Colonic mucosa (tissue), 4 donors: ENCODE measurements at regions not wholly inside any gene's neighbourhood (a gene's known extent, or its start where the extent isn't known, plus 50 kb on each side); places are given as distances from the start of the nearest gene placed in this dataset.

Source experiments
- DNase-seq: peaks from one replicate; pipeline ENCODE4 v3.0.0-alpha.2; 2020
- H3K27ac ChIP-seq: fragments of 200-600 bp; one replicate; pipeline ENCODE4 v1.8.0; 2021
- H3K27me3 ChIP-seq: fragments of 200-600 bp; one replicate; pipeline ENCODE4 v1.8.0; 2021
- H3K36me3 ChIP-seq: fragments of 200-600 bp; one replicate; pipeline ENCODE4 v1.8.0; 2021
- H3K4me1 ChIP-seq: fragments of 200-600 bp; one replicate; pipeline ENCODE4 v1.8.0; 2021; ENCODE audit warnings: mild to moderate bottlenecking
- H3K4me3 ChIP-seq: fragments of 200-600 bp; one replicate; pipeline ENCODE4 v1.8.0; 2021
- H3K9ac ChIP-seq, 2 donors: one replicate each; pipeline ENCODE4 v1.7.0; 2013; ENCODE audit warnings: control low read depth in 2 of 2, low read depth in 2 of 2, low read length in 2 of 2
- H3K9me3 ChIP-seq: fragments of 200-600 bp; one replicate; pipeline ENCODE4 v1.8.0; 2021
- intact Hi-C: fragments of 100-400 bp; cut with DNase I; formaldehyde crosslinking; loops from one replicate; pipeline ENCODE4 v1.14.1; 2022
- TF ChIP-seq, protein P1 (sequence below): fragments of 200-600 bp; IDR thresholded peaks from one replicate; pipeline ENCODE4 v1.8.0; 2022; ENCODE audit warnings: antibody characterized with exemption, mild to moderate bottlenecking
- donor health status: healthy.
- donor health status: DM: no; HTN: no; CAD: no.
- donor health status: DM: no; HTN: no; CAD: no.

DNA sequence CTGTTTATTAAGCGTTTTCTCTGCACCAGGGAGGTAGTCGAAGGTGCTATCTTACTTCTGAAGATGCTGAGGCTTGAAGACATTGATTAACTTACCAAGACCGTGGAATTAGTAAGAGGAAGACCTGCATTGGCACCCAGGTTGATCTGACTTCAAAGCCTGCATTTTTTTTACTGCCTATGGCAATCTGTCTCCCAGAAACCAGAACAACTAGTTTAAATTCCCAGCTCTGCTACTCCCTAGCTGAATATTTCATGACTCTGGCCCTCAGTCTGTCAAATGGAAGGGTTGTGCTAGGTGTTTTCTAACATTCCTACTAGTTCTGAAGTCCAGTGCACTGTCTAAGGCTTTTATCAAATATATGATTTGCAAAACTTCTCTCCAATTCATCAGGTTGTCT lies 52.0 kb upstream of the GRAMD1B start:
- intact Hi-C loops: no loop called here
- TF ChIP-seq, protein P1, sequence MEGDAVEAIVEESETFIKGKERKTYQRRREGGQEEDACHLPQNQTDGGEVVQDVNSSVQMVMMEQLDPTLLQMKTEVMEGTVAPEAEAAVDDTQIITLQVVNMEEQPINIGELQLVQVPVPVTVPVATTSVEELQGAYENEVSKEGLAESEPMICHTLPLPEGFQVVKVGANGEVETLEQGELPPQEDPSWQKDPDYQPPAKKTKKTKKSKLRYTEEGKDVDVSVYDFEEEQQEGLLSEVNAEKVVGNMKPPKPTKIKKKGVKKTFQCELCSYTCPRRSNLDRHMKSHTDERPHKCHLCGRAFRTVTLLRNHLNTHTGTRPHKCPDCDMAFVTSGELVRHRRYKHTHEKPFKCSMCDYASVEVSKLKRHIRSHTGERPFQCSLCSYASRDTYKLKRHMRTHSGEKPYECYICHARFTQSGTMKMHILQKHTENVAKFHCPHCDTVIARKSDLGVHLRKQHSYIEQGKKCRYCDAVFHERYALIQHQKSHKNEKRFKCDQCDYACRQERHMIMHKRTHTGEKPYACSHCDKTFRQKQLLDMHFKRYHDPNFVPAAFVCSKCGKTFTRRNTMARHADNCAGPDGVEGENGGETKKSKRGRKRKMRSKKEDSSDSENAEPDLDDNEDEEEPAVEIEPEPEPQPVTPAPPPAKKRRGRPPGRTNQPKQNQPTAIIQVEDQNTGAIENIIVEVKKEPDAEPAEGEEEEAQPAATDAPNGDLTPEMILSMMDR: no peak
- no peaks in the 10 kb centered on the region for H3K4me1 ChIP-seq
- no peaks in the 10 kb centered on the region for H3K36me3 ChIP-seq
- no peaks in the 10 kb centered on the region for H3K27me3 ChIP-seq
- H3K27ac ChIP-seq: no peak overlapping the region
- no peak overlapping the region for H3K9ac ChIP-seq
- no peaks in the 10 kb centered on the region for H3K9me3 ChIP-seq
- DNase-seq: no peak
- no peak overlapping the region for H3K4me3 ChIP-seq

DNA sequence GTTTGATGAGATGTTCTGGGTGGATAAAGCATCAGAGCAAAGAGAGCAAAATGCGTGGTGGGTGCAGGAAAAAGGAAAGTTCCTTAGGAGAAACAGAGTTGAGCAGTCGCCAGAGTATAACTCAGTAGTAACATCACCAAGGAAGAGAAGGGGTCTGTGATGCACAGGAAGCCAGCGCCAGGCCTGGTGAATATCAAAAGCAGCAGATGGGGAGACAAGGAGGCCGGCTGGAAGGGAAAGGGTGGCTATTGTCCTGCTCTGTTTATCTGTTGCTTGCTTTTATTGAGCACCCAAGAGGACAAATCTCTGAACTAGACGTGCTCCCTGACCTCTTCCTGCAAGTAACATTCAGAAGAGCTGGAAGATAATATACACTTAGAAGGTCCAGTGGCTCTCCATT lies 52.7 kb upstream of the GRAMD1B start:
- H3K9ac ChIP-seq: no peak overlapping the region
- H3K4me3 ChIP-seq: no peak overlapping the region
- TF ChIP-seq, protein P1: no peak
- H3K27ac ChIP-seq: no peak overlapping the region
- H3K9me3 ChIP-seq: no peaks in the 10 kb centered on the region
- H3K27me3 ChIP-seq: no peaks in the 10 kb centered on the region
- H3K36me3 ChIP-seq: no peaks in the 10 kb centered on the region
- no peak for DNase-seq
- H3K4me1 ChIP-seq: no peaks in the 10 kb centered on the region
- intact Hi-C loops: no loop called here

DNA sequence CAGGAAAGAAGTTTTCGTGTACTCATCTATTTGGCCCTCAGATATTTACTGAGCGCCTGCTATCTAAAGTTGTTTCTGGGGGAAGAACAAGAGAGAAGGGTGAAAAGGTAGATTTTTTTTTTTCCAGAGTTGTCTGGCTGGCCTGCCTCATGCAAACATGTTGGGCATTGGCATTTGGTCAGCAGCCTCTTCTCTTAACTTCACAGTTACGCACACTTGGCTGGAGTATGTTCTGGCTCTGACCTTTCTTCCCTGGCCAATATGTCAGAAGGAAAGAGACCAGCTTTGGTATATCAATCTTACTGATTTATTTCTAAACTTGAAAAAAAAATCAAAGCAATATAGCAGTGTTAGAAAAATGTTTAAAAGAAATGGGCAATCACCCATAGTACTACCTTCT lies 54.2 kb upstream of the GRAMD1B start:
- Histone ChIP-seq H3K4me3 (no peak overlapping the region), H3K9me3 (no peaks in the 10 kb centered on the region), H3K9ac (no peak overlapping the region), H3K27me3 (no peaks in the 10 kb centered on the region), H3K4me1 (no peaks in the 10 kb centered on the region), H3K36me3 (no peaks in the 10 kb centered on the region), H3K27ac (no peak overlapping the region)
- TF ChIP-seq, protein P1: no peak
- DNase-seq: no peak
- intact Hi-C loops: no loop called here

DNA sequence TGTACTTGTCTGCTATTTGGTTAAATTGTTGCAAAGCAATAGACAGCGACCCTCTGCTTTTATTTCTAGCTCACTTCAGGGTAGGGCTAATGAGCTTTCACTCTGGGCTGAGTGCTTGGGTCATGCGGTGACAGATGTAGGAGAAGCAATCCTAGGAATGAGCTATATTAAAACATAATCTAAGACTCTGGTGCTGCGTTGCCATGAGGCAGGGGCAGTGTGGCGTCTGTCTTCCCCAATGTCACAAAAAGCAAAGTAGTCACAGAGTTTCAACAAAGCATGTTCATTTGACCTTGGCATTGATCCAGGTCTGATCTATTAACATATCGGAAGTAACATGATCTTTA lies 55.5 kb upstream of the GRAMD1B start:
- no peak for DNase-seq
- H3K9ac ChIP-seq: no peak overlapping the region
- H3K4me1 ChIP-seq: no peaks in the 10 kb centered on the region
- H3K4me3 ChIP-seq: no peak overlapping the region
- no peaks in the 10 kb centered on the region for H3K9me3 ChIP-seq
- TF ChIP-seq, protein P1: no peak
- intact Hi-C loops: no loop called here
- no peaks in the 10 kb centered on the region for H3K36me3 ChIP-seq
- no peaks in the 10 kb centered on the region for H3K27me3 ChIP-seq
- H3K27ac ChIP-seq: no peak overlapping the region

DNA sequence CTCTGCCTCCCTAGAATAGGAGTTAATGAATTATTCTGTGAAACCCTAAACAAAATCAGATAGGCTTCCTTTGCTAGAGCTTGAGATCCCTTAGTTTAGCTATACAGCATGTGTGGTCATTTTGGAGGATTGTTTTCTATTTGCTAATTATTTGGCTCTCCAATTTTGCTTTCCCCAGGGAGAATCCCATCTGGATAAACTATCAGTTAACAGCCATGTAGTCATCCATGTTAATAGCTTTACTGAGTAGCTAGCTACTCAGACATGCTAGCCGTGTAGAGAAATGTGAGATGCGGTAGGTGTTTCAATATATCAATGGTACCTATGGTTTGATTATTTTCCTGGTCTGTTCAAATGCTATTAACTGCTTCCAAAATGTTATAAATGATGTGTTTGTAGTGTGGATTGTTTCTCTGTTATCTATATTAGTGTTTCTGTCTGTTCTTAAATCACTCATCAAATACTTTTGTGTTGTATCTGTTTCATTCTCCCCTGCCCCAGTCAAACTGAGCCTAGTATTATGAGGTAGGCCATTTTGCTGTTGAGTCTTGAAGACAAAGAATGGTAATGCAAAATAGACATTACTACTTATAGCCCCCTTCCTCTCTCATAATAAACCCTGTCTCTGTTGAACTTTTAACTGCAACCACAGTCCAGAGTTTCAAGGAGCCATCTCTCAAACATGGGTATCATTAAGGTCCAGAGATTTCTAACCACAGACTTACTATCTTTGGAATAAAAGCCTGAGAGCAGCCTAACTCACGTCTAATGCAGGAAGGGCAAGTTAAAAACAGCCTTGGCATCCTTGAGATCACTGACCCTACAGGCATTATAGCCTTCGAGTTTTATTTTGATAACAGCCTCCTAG lies 56.1 kb upstream of the GRAMD1B start:
- no peak overlapping the region for H3K9ac ChIP-seq
- no peak overlapping the region for H3K27ac ChIP-seq
- intact Hi-C loops: no loop called here
- no peaks in the 10 kb centered on the region for H3K27me3 ChIP-seq
- H3K36me3 ChIP-seq: no peaks in the 10 kb centered on the region
- no peaks in the 10 kb centered on the region for H3K9me3 ChIP-seq
- no peaks in the 10 kb centered on the region for H3K4me1 ChIP-seq
- TF ChIP-seq, protein P1: no peak
- no peak overlapping the region for H3K4me3 ChIP-seq
- no peak for DNase-seq
